Endothelial cell of umbilical vein (primary cell): ENCODE measurements at regions not wholly inside any gene's neighbourhood (a gene's known extent, or its start where the extent isn't known, plus 50 kb on each side); places are given as distances from the start of the nearest gene placed in this dataset.

Experiments
- BruUV-seq: library from RNA; stranded (reverse); fragments of 400-500 nt; replicated peaks from 2 replicates; lab custom pipeline; 2021; lab: Mats Ljungman, UMichigan
- CTCF ChIA-PET: fragments of 300-600, 350-600 bp; sonication (Branson Sonifier 250); formaldehyde crosslinking; loops from one replicate; lab custom pipeline; 2021; ENCODE audit warnings: antibody characterized with exemption, inconsistent platforms; lab: Charles Lee
- POLR2A ChIA-PET: fragments of 300-600, 350-600 bp; sonication (Branson Sonifier 250); formaldehyde crosslinking; loops from one replicate; lab custom pipeline; 2021; ENCODE audit warnings: antibody characterized with exemption, inconsistent platforms; lab: Charles Lee
- DNase-seq: peaks from one replicate; pipeline ENCODE4 v3.0.0-alpha.2; 2011; ENCODE audit warnings: low read depth, low spot score
- FAIRE-seq: peaks from 2 replicates; lab custom pipeline; 2011; peaks lifted over from hg19 to GRCh38; lab: Jason Lieb, UNC
- H2AFZ ChIP-seq: 2 replicates; pipeline ENCODE4 v1.6.0; 2012; ENCODE audit warnings: low read depth, low read length, control low read depth, inconsistent platforms
- H3K27ac ChIP-seq: 2 replicates; pipeline ENCODE4 v1.5.1; 2011; ENCODE audit warnings: low read depth, mild to moderate bottlenecking, control low read depth, low read length, moderate library complexity; ENCODE audit not compliant: insufficient read depth
- H3K27me3 ChIP-seq, 2 experiments: 2 replicates each; pipeline versions ENCODE4 v1.6.0 to v1.6.1; 2011; ENCODE audit warnings: low read length in 2 of 2, mixed read lengths in 1 of 2; ENCODE audit not compliant: control insufficient read depth in 2 of 2, insufficient read depth in 2 of 2
- H3K36me3 ChIP-seq, 2 experiments: 2 replicates in 1 of 2; 3 replicates in 1 of 2; pipeline ENCODE4 v1.5.1; 2011; ENCODE audit warnings: low read length in 2 of 2, mild to moderate bottlenecking in 1 of 2, moderate library complexity in 1 of 2; ENCODE audit not compliant: control insufficient read depth in 2 of 2, insufficient read depth in 2 of 2; ENCODE audit errors: extremely low read depth in 1 of 2
- H3K4me1 ChIP-seq: 3 replicates; pipeline ENCODE4 v1.5.1; 2011; ENCODE audit warnings: mild to moderate bottlenecking, low read length; ENCODE audit not compliant: control insufficient read depth, insufficient read depth; ENCODE audit errors: extremely low read depth
- H3K4me2 ChIP-seq: 2 replicates; pipeline ENCODE4 v1.6.1; 2011; ENCODE audit warnings: low read length, control low read depth, mixed read lengths; ENCODE audit not compliant: insufficient read depth
- H3K4me3 ChIP-seq, 3 experiments: fragments of 200-600 bp in 1 of 3; sonication (generic), shearing (Covaris generic) in 1 of 3; replicated peaks in 1 of 3; 2 replicates each; pipeline ENCODE4 v1.5.1; 2011 to 2016; ENCODE audit warnings: control low read depth in 3 of 3, low read length in 3 of 3, mild to moderate bottlenecking in 2 of 3, inconsistent platforms in 1 of 3, low read depth in 1 of 3, moderate library complexity in 1 of 3; ENCODE audit not compliant: insufficient read depth in 1 of 3
- H3K79me2 ChIP-seq: 2 replicates; pipeline ENCODE4 v1.6.0; 2012; ENCODE audit warnings: low read length, inconsistent platforms; ENCODE audit not compliant: control insufficient read depth, insufficient read depth
- H3K9ac ChIP-seq: replicated peaks from 2 replicates; pipeline ENCODE3; 2011; ENCODE audit warnings: low read length, control low read depth; ENCODE audit not compliant: insufficient read depth; ENCODE audit errors: extremely low read depth
- H3K9me1 ChIP-seq: replicated peaks from 3 replicates; pipeline ENCODE4 v1.6.0; 2011; ENCODE audit warnings: mild to moderate bottlenecking, low read length; ENCODE audit not compliant: control insufficient read depth, insufficient read depth; ENCODE audit errors: extremely low read depth
- H3K9me3 ChIP-seq: replicated peaks from 2 replicates; pipeline ENCODE4 v1.5.1; 2012; ENCODE audit warnings: low read length, inconsistent platforms; ENCODE audit not compliant: control insufficient read depth, insufficient read depth
- H4K20me1 ChIP-seq: replicated peaks from 2 replicates; pipeline ENCODE3; 2011; ENCODE audit warnings: mild to moderate bottlenecking, low read length; ENCODE audit not compliant: control insufficient read depth, insufficient read depth; ENCODE audit errors: extremely low read depth
- CTCF ChIP-seq, 2 donors: IDR thresholded peaks; 1 replicate in 1 of 2; 2 replicates in 1 of 2; pipeline ENCODE4 v1.5.1; 2011; ENCODE audit warnings: low read length in 2 of 2, mild to moderate bottlenecking in 2 of 2, moderate library complexity in 2 of 2, control low read depth in 1 of 2, inconsistent platforms in 1 of 2, low read depth in 1 of 2; ENCODE audit not compliant: insufficient read depth in 1 of 2; ENCODE audit errors: extremely low read depth in 1 of 2
- EZH2 ChIP-seq: IDR thresholded peaks from 2 replicates; pipeline ENCODE4 v1.6.1; 2012; ENCODE audit warnings: borderline replicate concordance, low read depth, mild to moderate bottlenecking, moderate library complexity, low read length, inconsistent platforms; ENCODE audit not compliant: severe bottlenecking
- FOS ChIP-seq: IDR thresholded peaks from 2 replicates; pipeline ENCODE4 v1.6.1; 2011; ENCODE audit warnings: mild to moderate bottlenecking, low read length, moderate library complexity, borderline replicate concordance; ENCODE audit not compliant: insufficient read depth
- GATA2 ChIP-seq: IDR thresholded peaks from 2 replicates; pipeline ENCODE4 v1.7.0; 2011; ENCODE audit warnings: low read depth, mild to moderate bottlenecking, moderate library complexity, mixed read lengths, low read length; ENCODE audit not compliant: insufficient read length, insufficient read depth
- JUN ChIP-seq: IDR thresholded peaks from 2 replicates; pipeline ENCODE4 v1.6.1; 2011; ENCODE audit warnings: borderline replicate concordance, low read depth; ENCODE audit not compliant: insufficient read length, insufficient read depth
- MAX ChIP-seq: IDR thresholded peaks from 2 replicates; pipeline ENCODE4 v1.6.1; 2011; ENCODE audit not compliant: insufficient read depth, insufficient read length
- MYC ChIP-seq: IDR thresholded peaks from one replicate; pipeline ENCODE4 v1.6.1; 2011; ENCODE audit warnings: mild to moderate bottlenecking, low read depth, low read length
- POLR2A ChIP-seq: IDR thresholded peaks from 2 replicates; pipeline ENCODE4 v1.6.1; 2012; ENCODE audit warnings: low read depth, mild to moderate bottlenecking, control low read depth, low read length
- POLR2AphosphoS5 ChIP-seq: IDR thresholded peaks from 2 replicates; pipeline ENCODE4 v1.6.1; 2012; ENCODE audit warnings: low read depth, mild to moderate bottlenecking, control low read depth, low read length, moderate library complexity; ENCODE audit not compliant: insufficient read depth
- dilution Hi-C: fragments of 300-500 bp; cut with MboI; formaldehyde crosslinking; loops from one replicate; pipeline ENCODE4 v1.15.0; 2019; ENCODE audit warnings: low sequenced_read_pairs; ENCODE audit not compliant: extremely low pct_ligation_motif_present
- intact Hi-C: fragments of 100-400 bp; cut with micrococcal nuclease; formaldehyde crosslinking; loops from one replicate; pipeline ENCODE4 v1.10.0; 2022

GRCh38 chr5:82397741-82398320, 119.7 kb upstream of the RPS23 start:
- no peak overlapping the region for H2AFZ ChIP-seq
- CTCF ChIA-PET, result interaction anchor here (0.6 to 1.1 kb wide), 3 partner anchors 9 to 11 kb away, joined by 3 to 4 read pairs (median 3); no protein-coding TSS in a partner anchor
- peaks cover 18% of the 10 kb centered on the region for H3K4me1 ChIP-seq
- no peaks in the 10 kb centered on the region for H3K27me3 ChIP-seq
- BruUV-seq, result no TSS peak
- H3K27ac ChIP-seq, result peak overlapping the region; percentile 82
- TF ChIP-seq GATA2 (no peak), POLR2A (no peak), POLR2AphosphoS5 (no peak), MAX (no peak), MYC (no peak), CTCF (IDR thresholded peaks at IDR 0.05; ENCODE audit: extremely low read depth in 1 of 2, insufficient read depth in 1 of 2, low read depth in 1 of 2, low read length in 2 of 2) (no peak), EZH2 (no peak), FOS (no peak), JUN (no peak)
- peak overlapping the region; percentile 26 for H3K9ac ChIP-seq
- intact Hi-C loops, result loop anchor here (1.0 kb wide), 3 partner anchors 8 to 41 kb away; no protein-coding TSS in a partner anchor
- H3K4me3 ChIP-seq, result no peak overlapping the region
- POLR2A ChIA-PET, result no interaction called here
- peak overlapping the region; percentile 57 for H3K4me2 ChIP-seq
- FAIRE-seq, result no peak
- dilution Hi-C loops, result no loop called here
- no peaks in the 10 kb centered on the region for H3K36me3 ChIP-seq
- no peak for DNase-seq
- no peaks in the 10 kb centered on the region for H3K9me1 ChIP-seq
- no peaks in the 10 kb centered on the region for H3K9me3 ChIP-seq
- H3K79me2 ChIP-seq, result no peaks in the 10 kb centered on the region
- no peaks in the 10 kb centered on the region for H4K20me1 ChIP-seq
